CD14-positive monocyte (primary cell): ENCODE measurements at regions not wholly inside any gene's neighbourhood (a gene's known extent, or its start where the extent isn't known, plus 50 kb on each side); places are given as distances from the start of the nearest gene placed in this dataset.

ENCODE experiments used
- DNase-seq, 3 donors: peaks; one replicate each; pipeline ENCODE4 v3.0.0-alpha.2; 2011 to 2022
- H2AFZ ChIP-seq: 2 replicates; pipeline ENCODE4 v1.6.0; 2012; ENCODE audit warnings: mild to moderate bottlenecking, low read depth, low read length, inconsistent platforms; ENCODE audit not compliant: insufficient read depth, poor library complexity, severe bottlenecking
- H3K27ac ChIP-seq, 2 donors: 1 replicate in 1 of 2; 2 replicates in 1 of 2; pipeline ENCODE4 v1.5.1; 2012 to 2013; ENCODE audit warnings: low read length in 2 of 2, control low read depth in 1 of 2, inconsistent platforms in 1 of 2, low read depth in 1 of 2, mild to moderate bottlenecking in 1 of 2
- H3K27me3 ChIP-seq, 2 donors: one replicate each; pipeline versions ENCODE4 v1.6.0 to v1.6.1; 2011 to 2013; ENCODE audit warnings: low read length in 2 of 2; ENCODE audit not compliant: control insufficient read depth in 2 of 2, insufficient read depth in 2 of 2
- H3K36me3 ChIP-seq, 2 donors: replicated peaks in 1 of 2; 1 replicate in 1 of 2; 2 replicates in 1 of 2; pipeline versions ENCODE4 v1.5.1 to v1.6.1; 2012 to 2013; ENCODE audit warnings: low read length in 2 of 2, control low read depth in 1 of 2, inconsistent platforms in 1 of 2, mild to moderate bottlenecking in 1 of 2; ENCODE audit not compliant: insufficient read depth in 2 of 2, control insufficient read depth in 1 of 2
- H3K4me1 ChIP-seq, 2 donors: 1 replicate in 1 of 2; 2 replicates in 1 of 2; pipeline versions ENCODE4 v1.5.1 to v1.6.1; 2012 to 2013; ENCODE audit warnings: low read length in 2 of 2, control low read depth in 1 of 2, inconsistent platforms in 1 of 2, mild to moderate bottlenecking in 1 of 2, moderate library complexity in 1 of 2; ENCODE audit not compliant: insufficient read depth in 2 of 2, control insufficient read depth in 1 of 2
- H3K4me2 ChIP-seq: replicated peaks from 2 replicates; pipeline ENCODE3; 2012; ENCODE audit warnings: low read length, moderate library complexity, mild to moderate bottlenecking; ENCODE audit not compliant: poor library complexity, severe bottlenecking; ENCODE audit errors: extremely low read depth
- H3K4me3 ChIP-seq, 3 experiments: fragments of 200-600 bp in 1 of 3; sonication (generic) in 1 of 3; replicated peaks in 1 of 3; 1 replicate in 2 of 3; 2 replicates in 1 of 3; pipeline ENCODE4 v1.5.1; 2011 to 2013; ENCODE audit warnings: low read length in 3 of 3, mild to moderate bottlenecking in 3 of 3, control low read depth in 2 of 3, low read depth in 2 of 3, inconsistent platforms in 1 of 3, moderate library complexity in 1 of 3
- H3K79me2 ChIP-seq: 2 replicates; pipeline ENCODE4 v1.6.0; 2012; ENCODE audit warnings: mild to moderate bottlenecking, control low read depth, inconsistent platforms, low read length, moderate library complexity; ENCODE audit not compliant: insufficient read depth
- H3K9ac ChIP-seq: 2 replicates; pipeline ENCODE4 v1.6.0; 2017; ENCODE audit warnings: low read length, mild to moderate bottlenecking; ENCODE audit not compliant: insufficient read depth, poor library complexity, severe bottlenecking
- H3K9me3 ChIP-seq, 2 donors: replicated peaks in 1 of 2; 1 replicate in 1 of 2; 2 replicates in 1 of 2; pipeline versions ENCODE4 v1.5.1 to v1.6.1; 2012 to 2013; ENCODE audit warnings: low read length in 2 of 2, control low read depth in 1 of 2; ENCODE audit not compliant: control insufficient read depth in 1 of 2, insufficient read depth in 1 of 2
- H4K20me1 ChIP-seq: 2 replicates; pipeline ENCODE4 v1.6.0; 2012; ENCODE audit warnings: mild to moderate bottlenecking, low read length, control low read depth, moderate library complexity; ENCODE audit not compliant: insufficient read depth
- H3K27ac Mint-ChIP-seq, 7 donors: one replicate each; pipeline ENCODE4 v1.8.0; 2020; ENCODE audit warnings: mild to moderate bottlenecking in 7 of 7, mixed read lengths in 7 of 7, moderate library complexity in 6 of 7, inconsistent platforms in 2 of 7
- H3K27me3 Mint-ChIP-seq, 3 donors: one replicate each; pipeline ENCODE4 v1.8.0; 2021 to 2022; ENCODE audit warnings: low read depth in 3 of 3, mild to moderate bottlenecking in 3 of 3, mixed read lengths in 3 of 3, moderate library complexity in 3 of 3, inconsistent platforms in 1 of 3
- H3K36me3 Mint-ChIP-seq, 2 donors: one replicate each; pipeline ENCODE4 v1.8.0; 2020; ENCODE audit warnings: mixed read lengths in 2 of 2, inconsistent platforms in 1 of 2, mild to moderate bottlenecking in 1 of 2
- H3K4me1 Mint-ChIP-seq: one replicate; pipeline ENCODE4 v1.8.0; 2020; ENCODE audit warnings: mild to moderate bottlenecking, mixed read lengths
- H3K4me3 Mint-ChIP-seq, 2 donors: one replicate each; pipeline ENCODE4 v1.8.0; 2020; ENCODE audit warnings: mild to moderate bottlenecking in 2 of 2, mixed read lengths in 2 of 2, moderate library complexity in 1 of 2
- H3K9me3 Mint-ChIP-seq, 7 donors: one replicate each; pipeline ENCODE4 v1.8.0; 2020 to 2022; ENCODE audit warnings: mixed read lengths in 7 of 7, mild to moderate bottlenecking in 6 of 7, moderate library complexity in 6 of 7, inconsistent platforms in 2 of 7
- WGBS: methylation state at CpG from one replicate; pipeline ENCODE4 v1.1.5; 2013; ENCODE audit warnings: missing lambda C conversion rate; ENCODE audit not compliant: insufficient coverage; 5-methylcytosine and 5-hydroxymethylcytosine counted together
- intact Hi-C, 2 donors: fragments of 100-400 bp; cut with micrococcal nuclease; formaldehyde crosslinking; loops; one replicate each; pipeline versions ENCODE4 v1.15.0 to v1.15.1; 2023
- TF ChIP-seq, protein P1 (sequence below): fragments of 200-600 bp; IDR thresholded peaks from one replicate; pipeline ENCODE4 v1.8.0; 2022; ENCODE audit warnings: antibody characterized with exemption, mild to moderate bottlenecking

DNA sequence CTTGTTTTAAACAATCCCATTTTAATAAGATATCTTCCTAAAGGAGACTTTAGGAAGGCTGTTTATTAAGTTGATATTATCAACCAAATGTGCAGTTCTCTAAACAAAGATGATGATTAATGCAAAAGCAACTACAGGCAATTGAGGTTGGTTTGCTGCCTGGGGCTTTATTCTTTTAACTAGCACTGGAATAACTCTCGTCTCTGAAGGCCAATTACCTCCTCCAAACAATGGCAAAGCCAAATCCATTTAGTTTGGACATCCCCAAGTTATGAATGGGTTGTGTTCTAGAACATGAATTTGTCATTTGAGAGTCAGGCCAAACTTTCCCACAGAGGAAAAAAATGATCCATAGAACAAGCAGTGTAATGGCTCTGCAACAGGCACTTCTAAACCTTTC lies 114.1 kb downstream of the SLC16A9 start:
- peaks cover 0 to 6% of the 10 kb centered on the region in 2 donors for H3K9me3 ChIP-seq
- no peaks in the 10 kb centered on the region for H3K4me1 Mint-ChIP-seq
- no peak for DNase-seq

DNA sequence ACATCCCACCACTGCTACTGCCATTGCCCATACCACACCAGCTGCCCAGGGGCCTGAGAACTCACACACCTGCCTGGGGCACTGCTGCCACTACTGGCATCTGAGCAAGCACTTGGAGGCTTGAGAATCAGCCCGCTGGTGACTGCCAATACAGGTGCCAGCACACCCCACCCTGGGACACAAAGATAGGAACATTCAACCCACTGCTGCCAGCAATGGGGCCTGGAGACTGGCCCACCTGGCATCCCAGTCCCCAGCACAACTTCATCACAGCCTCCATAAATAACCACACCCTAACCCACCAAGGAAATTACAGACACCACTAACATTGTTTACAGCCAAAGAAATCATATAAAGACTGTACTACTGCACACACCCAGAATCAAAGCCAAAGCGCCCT lies 115.9 kb downstream of the SLC16A9 start:
- H3K27ac Mint-ChIP-seq = no peak overlapping the region
- H3K9ac ChIP-seq = no peak overlapping the region
- no peak overlapping the region for H2AFZ ChIP-seq
- H3K27me3 ChIP-seq = no peaks in the 10 kb centered on the region
- H3K4me3 Mint-ChIP-seq = no peak overlapping the region
- intact Hi-C loops = no loop called here
- peaks cover 0 to 2% (median 1%) of the 10 kb centered on the region in 3 donors for H3K27me3 Mint-ChIP-seq
- no peaks in the 10 kb centered on the region for H3K36me3 ChIP-seq
- no peaks in the 10 kb centered on the region for H4K20me1 ChIP-seq
- no peaks in the 10 kb centered on the region for H3K36me3 Mint-ChIP-seq
- peaks cover 0 to 6% of the 10 kb centered on the region in 2 donors for H3K9me3 ChIP-seq
- no peaks in the 10 kb centered on the region for H3K4me1 Mint-ChIP-seq
- no peak for DNase-seq
- H3K27ac ChIP-seq = no peak overlapping the region
- H3K79me2 ChIP-seq = no peaks in the 10 kb centered on the region
- H3K4me3 ChIP-seq = no peak overlapping the region
- no peaks in the 10 kb centered on the region for H3K4me1 ChIP-seq
- WGBS = 87% methylated on average over 2 of the region's 2 CpGs
- peaks cover 0 to 6% (median 0%) of the 10 kb centered on the region in 7 donors for H3K9me3 Mint-ChIP-seq
- TF ChIP-seq, protein P1, sequence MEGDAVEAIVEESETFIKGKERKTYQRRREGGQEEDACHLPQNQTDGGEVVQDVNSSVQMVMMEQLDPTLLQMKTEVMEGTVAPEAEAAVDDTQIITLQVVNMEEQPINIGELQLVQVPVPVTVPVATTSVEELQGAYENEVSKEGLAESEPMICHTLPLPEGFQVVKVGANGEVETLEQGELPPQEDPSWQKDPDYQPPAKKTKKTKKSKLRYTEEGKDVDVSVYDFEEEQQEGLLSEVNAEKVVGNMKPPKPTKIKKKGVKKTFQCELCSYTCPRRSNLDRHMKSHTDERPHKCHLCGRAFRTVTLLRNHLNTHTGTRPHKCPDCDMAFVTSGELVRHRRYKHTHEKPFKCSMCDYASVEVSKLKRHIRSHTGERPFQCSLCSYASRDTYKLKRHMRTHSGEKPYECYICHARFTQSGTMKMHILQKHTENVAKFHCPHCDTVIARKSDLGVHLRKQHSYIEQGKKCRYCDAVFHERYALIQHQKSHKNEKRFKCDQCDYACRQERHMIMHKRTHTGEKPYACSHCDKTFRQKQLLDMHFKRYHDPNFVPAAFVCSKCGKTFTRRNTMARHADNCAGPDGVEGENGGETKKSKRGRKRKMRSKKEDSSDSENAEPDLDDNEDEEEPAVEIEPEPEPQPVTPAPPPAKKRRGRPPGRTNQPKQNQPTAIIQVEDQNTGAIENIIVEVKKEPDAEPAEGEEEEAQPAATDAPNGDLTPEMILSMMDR = no peak
- no peak overlapping the region for H3K4me2 ChIP-seq

More for the DNA sequence above, 114.1 kb downstream of the SLC16A9 start:
- no CpG with 5 or more reads among the region's 1 CpG for WGBS
- Histone ChIP-seq H3K27ac (no peak overlapping the region), H3K36me3 (no peaks in the 10 kb centered on the region), H4K20me1 (no peaks in the 10 kb centered on the region), H3K4me1 (no peaks in the 10 kb centered on the region), H3K4me2 (no peak overlapping the region), H3K4me3 (no peak overlapping the region), H2AFZ (no peak overlapping the region), H3K79me2 (no peaks in the 10 kb centered on the region), H3K9ac (no peak overlapping the region), H3K27me3 (no peaks in the 10 kb centered on the region)
- intact Hi-C loops = no loop called here
- Mint-ChIP-seq H3K9me3 (peaks cover 0 to 6% (median 0%) of the 10 kb centered on the region in 7 donors), H3K27ac (no peak overlapping the region), H3K27me3 (peaks cover 0 to 2% (median 0%) of the 10 kb centered on the region in 3 donors), H3K4me3 (no peak overlapping the region), H3K36me3 (no peaks in the 10 kb centered on the region)
- TF ChIP-seq, protein P1 = no peak
